ENCODE measurements at regions not wholly inside any gene's neighbourhood (a gene's known extent, or its start where the extent isn't known, plus 50 kb on each side); places are given as distances from the start of the nearest gene placed in this dataset.

DNA sequence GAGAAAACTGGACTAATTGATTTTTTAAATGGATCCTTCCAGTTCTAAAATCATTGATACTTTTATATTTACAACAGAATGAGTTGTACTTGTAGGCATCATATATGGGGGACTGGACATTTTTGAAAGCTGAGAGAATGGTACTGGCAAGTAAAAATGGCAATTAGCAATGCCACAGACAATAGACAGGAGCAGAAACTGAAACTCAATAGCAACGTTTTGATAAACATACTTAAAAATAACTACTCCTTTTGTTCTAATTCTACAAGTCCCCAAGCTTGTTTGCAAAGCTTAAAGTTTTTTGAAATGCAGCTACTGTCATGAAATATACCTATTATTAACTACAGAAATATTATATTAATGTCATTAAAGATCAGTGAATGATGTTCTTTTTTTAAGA, 52.8 kb upstream of the FBXL7 start:
- no peak for DNase-seq (ENCODE audit: low read depth in 4 of 4, low spot score in 3 of 4)

GRCh38 chr5:15446552-15446951, 53.4 kb upstream of the FBXL7 start:
- DNase-seq (ENCODE audit: low read depth in 4 of 4, low spot score in 3 of 4), result no peak

GRCh38 chr5:15442193-15442570, 57.8 kb upstream of the FBXL7 start:
- no peak for DNase-seq (ENCODE audit: low read depth in 4 of 4, low spot score in 3 of 4)

DNA sequence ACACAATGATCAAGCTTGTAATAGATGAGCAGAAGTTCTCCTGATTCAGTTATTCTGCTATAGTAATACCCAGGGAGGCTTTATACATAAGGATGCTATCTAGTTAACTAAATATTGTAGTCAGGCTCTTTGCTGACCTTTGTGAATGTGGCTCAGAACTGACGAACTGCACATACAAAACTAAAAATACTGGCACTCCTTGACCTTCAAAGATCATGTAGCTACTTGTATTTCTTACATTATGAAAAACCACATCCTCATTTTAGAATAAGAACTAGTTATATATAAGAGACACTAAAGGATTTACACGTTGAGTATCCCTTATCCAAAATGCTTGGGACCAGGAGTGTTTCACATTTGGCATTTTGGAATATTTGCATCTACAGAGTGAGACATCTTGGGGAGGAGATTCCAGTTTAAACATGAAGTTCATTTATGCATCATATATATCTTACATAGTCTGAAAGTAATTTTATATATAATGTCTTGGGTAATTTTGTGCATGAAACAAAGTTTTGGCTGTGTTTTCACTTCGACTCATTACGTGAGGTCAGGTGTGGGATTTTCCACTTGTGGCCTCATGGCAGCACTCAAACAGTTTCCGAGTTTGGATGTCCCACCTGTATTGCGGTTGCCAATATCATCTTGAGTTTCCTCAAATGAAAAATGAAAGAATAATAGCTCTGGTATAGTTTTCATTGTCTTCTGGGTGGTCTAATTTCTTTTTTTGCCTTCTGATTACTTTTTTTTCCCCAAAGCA, 58.4 kb upstream of the FBXL7 start:
- DNase-seq (ENCODE audit: low read depth in 4 of 4, low spot score in 3 of 4), result no peak

GRCh38 chr5:15440434-15440833, 59.5 kb upstream of the FBXL7 start:
- DNase-seq (ENCODE audit: low read depth in 4 of 4, low spot score in 3 of 4), result no peak

DNA sequence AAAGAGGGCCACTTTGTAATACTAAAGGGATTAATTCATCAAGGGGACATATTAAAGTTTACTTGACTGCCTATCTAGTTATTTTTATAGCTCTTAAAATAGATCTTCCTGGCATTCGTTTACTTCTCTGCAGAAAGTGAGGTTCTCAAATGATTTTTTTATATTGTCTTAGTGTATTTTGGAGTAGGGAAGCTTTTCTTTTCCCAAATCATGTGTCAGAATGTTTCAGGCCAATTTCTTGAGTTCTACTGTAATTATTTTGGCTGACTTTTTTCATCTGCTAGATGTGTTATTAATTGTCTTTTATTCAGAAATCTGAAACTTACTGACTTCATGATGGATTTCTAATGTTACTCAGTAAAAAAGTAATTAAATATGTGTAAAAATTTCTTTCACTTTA, 60.2 kb upstream of the FBXL7 start:
- no peak for DNase-seq (ENCODE audit: low read depth in 4 of 4, low spot score in 3 of 4)

GRCh38 chr5:15433709-15434108, 66.3 kb upstream of the FBXL7 start:
- DNase-seq (ENCODE audit: low read depth in 4 of 4, low spot score in 3 of 4), result no peak

DNA sequence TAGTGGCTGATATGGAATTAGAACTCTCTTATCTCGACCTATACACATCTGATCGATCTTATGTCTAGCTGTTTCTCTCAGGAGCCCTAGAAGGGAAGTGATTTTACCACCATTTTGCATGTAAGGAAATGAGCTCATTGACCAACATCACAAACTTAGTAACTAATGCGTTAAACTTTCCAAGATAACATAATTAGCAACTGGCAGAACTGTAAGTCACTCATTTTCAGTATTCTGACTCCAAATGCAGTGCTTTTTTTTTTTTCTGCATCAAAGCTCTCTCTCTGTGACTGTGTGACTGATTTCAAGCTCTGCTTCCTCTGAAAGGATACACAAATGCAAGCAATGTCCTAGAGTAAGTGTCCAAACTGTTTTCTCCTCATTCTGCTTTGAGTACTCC, 68.1 kb upstream of the FBXL7 start:
- no peak for DNase-seq (ENCODE audit: low read depth in 4 of 4, low spot score in 3 of 4)

DNA sequence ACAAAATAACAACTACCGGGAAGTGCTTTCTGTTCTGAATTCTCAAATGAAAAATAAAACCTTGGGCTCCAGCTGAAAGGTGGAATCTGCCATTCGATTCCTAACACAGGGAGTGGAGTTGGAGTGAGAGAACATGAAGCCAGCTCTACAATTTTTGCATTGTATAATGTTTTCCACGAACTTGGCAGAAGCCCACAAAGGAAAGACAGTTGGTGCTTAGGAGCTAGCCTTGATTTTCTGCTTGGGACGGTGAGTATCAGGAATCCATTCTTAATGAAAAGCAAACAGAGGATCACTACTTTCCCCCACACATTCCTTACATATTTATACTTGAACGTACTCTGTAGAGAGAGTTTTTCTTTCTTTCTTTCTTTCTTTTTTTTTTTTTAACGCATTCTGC, 74.2 kb upstream of the FBXL7 start:
- peak in 2 of 4 donors; percentile 6 to 29 for DNase-seq (ENCODE audit: low read depth in 4 of 4, low spot score in 3 of 4)

GRCh38 chr5:15424769-15425168, 75.2 kb upstream of the FBXL7 start:
- no peak for DNase-seq (ENCODE audit: low read depth in 4 of 4, low spot score in 3 of 4)

DNA sequence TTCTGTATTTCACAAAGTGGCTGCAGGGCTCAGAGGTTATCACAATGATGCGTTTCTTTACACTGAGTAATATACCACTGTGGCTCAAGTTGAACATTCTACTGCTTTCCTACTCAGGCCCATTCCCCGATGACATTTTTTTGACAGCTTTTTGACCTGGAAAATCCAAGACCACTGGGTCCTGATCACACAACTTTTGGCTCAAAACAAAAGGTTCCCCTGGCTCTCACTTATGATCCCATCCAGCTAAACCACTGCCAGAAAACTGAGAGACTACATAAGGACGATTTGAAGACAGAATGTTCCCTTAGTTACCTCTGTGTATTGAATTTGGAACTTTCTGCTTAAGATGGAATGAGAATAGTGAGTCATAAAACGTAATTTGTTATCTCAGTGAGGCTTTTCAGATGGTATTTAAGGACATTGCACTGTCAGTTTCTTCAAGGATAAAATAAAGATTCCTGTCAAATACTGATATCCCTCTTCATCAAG, 78.0 kb upstream of the FBXL7 start:
- DNase-seq (ENCODE audit: low read depth in 4 of 4, low spot score in 3 of 4), result no peak

DNA sequence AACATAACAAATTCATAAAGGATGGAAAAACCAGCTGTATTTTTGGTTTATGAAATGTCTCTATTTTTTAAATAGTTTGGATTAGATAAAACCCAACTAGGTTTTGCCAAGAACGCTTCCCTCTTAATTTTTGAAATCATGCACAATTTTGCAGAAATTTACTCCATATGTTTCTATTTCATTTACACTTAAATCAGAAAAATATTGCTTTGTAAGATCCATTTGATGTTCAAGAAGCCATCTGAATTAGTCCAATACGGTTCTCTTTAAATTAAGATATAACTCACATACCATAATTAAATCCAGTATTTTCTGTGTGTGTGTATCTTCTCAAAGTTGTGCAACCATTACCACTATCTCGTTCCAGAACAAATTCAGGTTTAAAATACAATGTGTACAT, 78.6 kb upstream of the FBXL7 start:
- DNase-seq (ENCODE audit: low read depth in 4 of 4, low spot score in 3 of 4), result no peak

- no peak for DNase-seq (ENCODE audit: low read depth in 4 of 4, low spot score in 3 of 4)
These were observed 79.8 kb upstream of the FBXL7 start for GRCh38 chr5:15420201-15420600.

GRCh38 chr5:15417156-15417555, 82.8 kb upstream of the FBXL7 start:
- no peak for DNase-seq (ENCODE audit: low read depth in 4 of 4, low spot score in 3 of 4)

- DNase-seq (ENCODE audit: low read depth in 4 of 4, low spot score in 3 of 4), result no peak
These were observed 93.5 kb upstream of the FBXL7 start for GRCh38 chr5:15406478-15406877.

- no peak for DNase-seq (ENCODE audit: low read depth in 4 of 4, low spot score in 3 of 4)
These were observed 106.8 kb upstream of the FBXL7 start for GRCh38 chr5:15393146-15393545.

DNA sequence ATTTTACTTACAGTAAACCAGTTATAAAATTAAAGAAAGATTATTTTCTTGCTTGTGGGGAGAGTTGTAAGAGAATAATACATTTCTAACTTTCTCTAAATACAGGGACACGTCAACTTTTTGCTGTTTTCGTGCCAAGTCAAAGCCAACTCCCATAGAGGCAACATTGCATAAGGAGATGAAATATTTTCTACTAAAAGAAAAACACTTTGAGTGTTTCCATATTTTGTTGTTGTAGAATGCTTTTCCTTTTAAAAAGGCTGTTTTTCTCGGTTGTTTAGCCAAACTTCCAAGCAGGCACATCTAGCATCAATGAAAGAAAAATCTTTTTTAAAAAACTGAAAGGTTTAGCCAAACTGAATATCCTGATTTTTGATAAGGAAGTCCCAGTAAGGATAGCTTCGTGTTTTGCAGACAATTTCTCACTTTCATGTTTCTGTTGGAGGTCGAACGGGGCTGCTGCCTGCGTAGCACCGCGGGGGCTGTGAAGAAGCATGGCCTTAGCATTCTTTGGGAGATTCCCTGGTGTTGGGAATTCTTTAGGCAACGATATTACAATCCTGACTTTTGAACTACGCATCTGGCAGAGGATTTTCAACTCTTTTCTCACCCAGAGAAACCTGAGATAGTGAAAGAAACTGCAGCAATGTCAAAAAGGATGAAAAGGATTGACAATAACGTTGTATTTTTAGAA, 108.1 kb upstream of the FBXL7 start:
- DNase-seq (ENCODE audit: low read depth in 4 of 4, low spot score in 3 of 4), result no peak

- DNase-seq (ENCODE audit: low read depth in 4 of 4, low spot score in 3 of 4), result no peak
These were observed 111.1 kb upstream of the FBXL7 start for GRCh38 chr5:15388866-15389265.

GRCh38 chr5:15387931-15388524, 112.0 kb upstream of the FBXL7 start:
- DNase-seq (ENCODE audit: low read depth in 4 of 4, low spot score in 3 of 4), result no peak

DNA sequence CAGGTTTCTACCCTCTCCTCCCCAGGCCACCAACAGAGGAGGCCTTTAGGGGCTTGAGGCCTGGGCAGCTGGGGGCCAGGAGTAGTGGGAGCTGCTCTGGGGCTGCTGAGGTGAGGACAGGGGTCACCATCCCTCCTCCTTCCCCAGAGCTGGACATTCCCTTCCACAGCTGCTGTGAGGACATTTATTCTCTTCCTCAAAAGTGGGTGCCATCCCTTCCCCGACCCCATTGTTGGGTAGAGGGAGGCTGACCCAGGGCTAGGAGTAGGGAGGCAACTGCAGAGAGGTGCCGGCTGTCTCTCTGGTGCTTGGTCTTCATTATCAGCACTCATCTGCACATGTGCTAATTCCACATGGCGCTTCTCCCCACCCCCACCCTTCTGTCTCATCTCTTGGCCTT, 113.9 kb upstream of the FBXL7 start:
- no peak for DNase-seq (ENCODE audit: low read depth in 4 of 4, low spot score in 3 of 4)

GRCh38 chr5:15385553-15385952, 114.4 kb upstream of the FBXL7 start:
- no peak for DNase-seq (ENCODE audit: low read depth in 4 of 4, low spot score in 3 of 4)

GRCh38 chr5:15385037-15385436, 114.9 kb upstream of the FBXL7 start:
- DNase-seq (ENCODE audit: low read depth in 4 of 4, low spot score in 3 of 4), result no peak
